ENCODE measurements at regions not wholly inside any gene's neighbourhood (a gene's known extent, or its start where the extent isn't known, plus 50 kb on each side); places are given as distances from the start of the nearest gene placed in this dataset.

- H2AFZ ChIP-seq (ENCODE audit: low read depth): no peak overlapping the region
- H3K9ac ChIP-seq: no peak overlapping the region
- TF ChIP-seq EZH2phosphoT487 (IDR thresholded peaks at IDR 0.05; ENCODE audit: borderline replicate concordance, low read depth): no peak
- no peak overlapping the region for H3K27ac ChIP-seq (ENCODE audit: low read depth in 2 of 2, low read length in 1 of 2)
- no peaks in the 10 kb centered on the region for H3K9me3 ChIP-seq
- H3K27me3 ChIP-seq (ENCODE audit: insufficient read depth): no peaks in the 10 kb centered on the region
- no peak overlapping the region for H3K4me3 ChIP-seq (ENCODE audit: low read depth in 2 of 2, low read length in 1 of 2)
- peaks cover 0 to 5% of the 10 kb centered on the region in 2 experiments; a peak in 1 of 4 replicates for H3K4me1 ChIP-seq (ENCODE audit: control insufficient read depth in 1 of 2, insufficient read depth in 2 of 2, low read depth in 1 of 2, low read length in 1 of 2)
- no peaks in the 10 kb centered on the region for H3K36me3 ChIP-seq (replicated peaks in 1 of 2; ENCODE audit: control insufficient read depth in 1 of 2, insufficient read depth in 2 of 2, low read length in 1 of 2)
- H3K4me2 ChIP-seq: no peak overlapping the region
- no peak for DNase-seq
- H3K9me2 ChIP-seq: no peaks in the 10 kb centered on the region
- H4K20me1 ChIP-seq (ENCODE audit: insufficient read depth): no peaks in the 10 kb centered on the region
- no peaks in the 10 kb centered on the region for H3K79me2 ChIP-seq (ENCODE audit: insufficient read depth)
- 63% methylated on average over 1 of the region's 1 CpG for WGBS (ENCODE audit: low lambda C conversion rate)
- POLR2A ChIA-PET: no interaction called here
- CTCF ChIA-PET: interaction anchor here (0.7 to 1.5 kb wide), 4 partner anchors 10 to 29 kb away, joined by 3 to 4 read pairs (median 4); no protein-coding TSS in a partner anchor
- H3F3A ChIP-seq (replicated peaks; ENCODE audit: insufficient read depth): no peaks in the 10 kb centered on the region
These were observed 398.0 kb upstream of the MEIS1 start for GRCh38 chr2:66036948-66037347.

- Histone ChIP-seq H3K27me3 (ENCODE audit: insufficient read depth) (no peaks in the 10 kb centered on the region), H3K9me3 (no peaks in the 10 kb centered on the region), H4K20me1 (ENCODE audit: insufficient read depth) (no peaks in the 10 kb centered on the region), H3F3A (replicated peaks; ENCODE audit: insufficient read depth) (no peaks in the 10 kb centered on the region), H3K4me2 (no peak overlapping the region), H3K4me3 (ENCODE audit: low read depth in 2 of 2, low read length in 1 of 2) (no peak overlapping the region), H3K4me1 (ENCODE audit: control insufficient read depth in 1 of 2, insufficient read depth in 2 of 2, low read depth in 1 of 2, low read length in 1 of 2) (peaks cover 0 to 5% of the 10 kb centered on the region in 2 experiments; a peak in 1 of 4 replicates), H3K36me3 (replicated peaks in 1 of 2; ENCODE audit: control insufficient read depth in 1 of 2, insufficient read depth in 2 of 2, low read length in 1 of 2) (no peaks in the 10 kb centered on the region), H2AFZ (ENCODE audit: low read depth) (no peak overlapping the region), H3K27ac (ENCODE audit: low read depth in 2 of 2, low read length in 1 of 2) (no peak overlapping the region), H3K9ac (no peak overlapping the region), H3K9me2 (no peaks in the 10 kb centered on the region), H3K79me2 (ENCODE audit: insufficient read depth) (no peaks in the 10 kb centered on the region)
- ChIA-PET POLR2A (no interaction called here), CTCF (no interaction called here)
- DNase-seq: no peak
- TF ChIP-seq MXI1 (IDR thresholded peaks at IDR 0.05; ENCODE audit: low read depth, low read length) (no peak), FOSL2 (IDR thresholded peaks at IDR 0.05; ENCODE audit: borderline replicate concordance, low read depth) (no peak), USF1 (IDR thresholded peaks at IDR 0.05; ENCODE audit: borderline replicate concordance, low read depth) (no peak), CHD2 (IDR thresholded peaks at IDR 0.05; ENCODE audit: low read length, partially characterized antibody) (no peak)
These were observed 400.5 kb upstream of the MEIS1 start for GRCh38 chr2:66034467-66034866.

GRCh38 chr2:66032226-66032775 lies 402.6 kb upstream of the MEIS1 start:
- no peak overlapping the region for H3K27ac ChIP-seq (ENCODE audit: low read depth in 2 of 2, low read length in 1 of 2)
- CTCF ChIA-PET: no interaction called here
- H3K9me3 ChIP-seq: no peaks in the 10 kb centered on the region
- no peaks in the 10 kb centered on the region for H3K79me2 ChIP-seq (ENCODE audit: insufficient read depth)
- no peak overlapping the region for H3K4me3 ChIP-seq (ENCODE audit: low read depth in 2 of 2, low read length in 1 of 2)
- no peaks in the 10 kb centered on the region for H4K20me1 ChIP-seq (ENCODE audit: insufficient read depth)
- no peak overlapping the region for H3K4me2 ChIP-seq
- no peaks in the 10 kb centered on the region for H3F3A ChIP-seq (replicated peaks; ENCODE audit: insufficient read depth)
- H3K4me1 ChIP-seq (ENCODE audit: control insufficient read depth in 1 of 2, insufficient read depth in 2 of 2, low read depth in 1 of 2, low read length in 1 of 2): peaks cover 0 to 3% of the 10 kb centered on the region in 2 experiments; a peak in 1 of 4 replicates
- no peaks in the 10 kb centered on the region for H3K9me2 ChIP-seq
- POLR2A ChIA-PET: no interaction called here
- no peaks in the 10 kb centered on the region for H3K27me3 ChIP-seq (ENCODE audit: insufficient read depth)
- no peak for DNase-seq
- 92% methylated on average over 1 of the region's 1 CpG for WGBS (ENCODE audit: low lambda C conversion rate)
- no peak overlapping the region for H3K9ac ChIP-seq
- H3K36me3 ChIP-seq (replicated peaks in 1 of 2; ENCODE audit: control insufficient read depth in 1 of 2, insufficient read depth in 2 of 2, low read length in 1 of 2): no peaks in the 10 kb centered on the region
- H2AFZ ChIP-seq (ENCODE audit: low read depth): no peak overlapping the region
- TF ChIP-seq REST (IDR thresholded peaks at IDR 0.05; ENCODE audit: low read depth, low read length) (no peak), RXRA (IDR thresholded peaks at IDR 0.05; ENCODE audit: borderline replicate concordance, low read depth) (no peak), ZBTB33 (IDR thresholded peaks at IDR 0.05; ENCODE audit: borderline replicate concordance, low read depth) (no peak), MEF2A (IDR thresholded peaks at IDR 0.05; ENCODE audit: borderline replicate concordance, low read depth) (no peak), RCOR1 (IDR thresholded peaks at IDR 0.05; ENCODE audit: low read length) (no peak), SIN3A (IDR thresholded peaks at IDR 0.05; ENCODE audit: borderline replicate concordance, low read depth, low read length) (no peak), TAF1 (IDR thresholded peaks at IDR 0.05; ENCODE audit: borderline replicate concordance, low read depth, low read length) (no peak), RFX5 (IDR thresholded peaks at IDR 0.05; ENCODE audit: low read length) (no peak), FOXJ3 (CRISPR knock-in tag; IDR thresholded peaks at IDR 0.05) (no peak)
